Thoracic aorta (tissue), 2 donors: ENCODE measurements at regions not wholly inside any gene's neighbourhood (a gene's known extent, or its start where the extent isn't known, plus 50 kb on each side); places are given as distances from the start of the nearest gene placed in this dataset.

Experiments
- ATAC-seq: fragments of 150-250 bp; one replicate; pipeline ENCODE4 v1.8.0; 2017; ENCODE audit warnings: low read depth; ENCODE audit not compliant: insufficient number of reproducible peaks, low FRiP score
- DNase-seq: peaks from one replicate; pipeline ENCODE4 v3.0.0-alpha.2; 2020; ENCODE audit warnings: low spot score
- H3K27ac ChIP-seq, 2 donors: fragments of 200-600 bp; sonication (generic); 1 replicate in 1 of 2; 2 replicates in 1 of 2; pipeline ENCODE4 v1.5.1; 2016; ENCODE audit warnings: mild to moderate bottlenecking in 2 of 2, moderate library complexity in 2 of 2
- H3K27me3 ChIP-seq: fragments of 200-600 bp; sonication (generic); replicated peaks from 2 replicates; pipeline ENCODE4 v1.6.0; 2016; ENCODE audit warnings: mild to moderate bottlenecking; ENCODE audit not compliant: insufficient read depth
- H3K36me3 ChIP-seq: fragments of 200-600 bp; sonication (generic); one replicate; pipeline ENCODE4 v1.5.1; 2016
- H3K4me1 ChIP-seq, 2 donors: fragments of 200-600 bp; sonication (generic); 1 replicate in 1 of 2; 2 replicates in 1 of 2; pipeline versions ENCODE4 v1.5.1 to v1.6.0; 2016; ENCODE audit warnings: low read depth in 2 of 2, mild to moderate bottlenecking in 1 of 2; ENCODE audit not compliant: control insufficient read depth in 1 of 2
- H3K4me3 ChIP-seq: fragments of 200-600 bp; sonication (generic); 2 replicates; pipeline ENCODE4 v1.5.1; 2016; ENCODE audit warnings: mild to moderate bottlenecking
- H3K9me3 ChIP-seq: fragments of 200-600 bp; sonication (generic); 2 replicates; pipeline ENCODE4 v1.5.1; 2016
- CTCF ChIP-seq: fragments of 200-600 bp; sonication (generic); IDR thresholded peaks from one replicate; pipeline ENCODE4 v1.5.1; 2019; ENCODE audit warnings: antibody characterized with exemption

GRCh38 chr7:49287653-49288052 lies 363.3 kb downstream of the CDC14C start:
- no peak for DNase-seq
- no peak for TF ChIP-seq CTCF
- no peak overlapping the region for H3K4me3 ChIP-seq

DNA sequence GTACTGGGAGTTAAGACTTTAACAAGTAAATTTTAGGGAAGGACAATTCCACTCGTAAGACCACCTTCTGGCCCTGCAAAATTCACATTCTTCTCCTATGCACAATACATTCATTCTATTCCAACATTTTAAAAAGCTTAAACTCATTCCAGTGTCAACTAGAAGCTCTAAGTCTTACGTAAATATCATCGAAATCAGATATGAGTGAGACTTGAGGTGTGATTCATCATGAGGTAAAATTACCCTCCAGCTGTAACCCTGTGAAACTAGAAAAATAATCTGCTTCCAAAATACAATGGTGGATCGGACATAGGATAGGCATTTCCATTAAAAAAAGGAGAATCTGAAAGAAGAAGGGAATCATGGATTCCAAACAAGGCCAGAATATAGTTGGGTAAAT lies 370.3 kb downstream of the CDC14C start:
- DNase-seq: no peak
- Histone ChIP-seq H3K27ac (no peak overlapping the region), H3K4me3 (no peak overlapping the region), H3K36me3 (no peaks in the 10 kb centered on the region), H3K9me3 (no peaks in the 10 kb centered on the region), H3K27me3 (no peaks in the 10 kb centered on the region), H3K4me1 (no peaks in the 10 kb centered on the region)
- ATAC-seq: no peak
- no peak for TF ChIP-seq CTCF

More at GRCh38 chr7:49287653-49288052, 363.3 kb downstream of the CDC14C start:
- Histone ChIP-seq H3K4me1 (no peaks in the 10 kb centered on the region), H3K9me3 (no peaks in the 10 kb centered on the region), H3K27me3 (no peaks in the 10 kb centered on the region), H3K36me3 (no peaks in the 10 kb centered on the region), H3K27ac (no peak overlapping the region)
- no peak for ATAC-seq

GRCh38 chr7:49295146-49295545 lies 370.8 kb downstream of the CDC14C start:
- ATAC-seq (no peak), DNase-seq (no peak)
- no peak for TF ChIP-seq CTCF

GRCh38 chr7:49297958-49298357 lies 373.6 kb downstream of the CDC14C start:
- DNase-seq (no peak), ATAC-seq (no peak)
- H3K36me3 ChIP-seq: no peaks in the 10 kb centered on the region
- H3K4me1 ChIP-seq: no peaks in the 10 kb centered on the region
- H3K27ac ChIP-seq: no peak overlapping the region
- no peaks in the 10 kb centered on the region for H3K27me3 ChIP-seq
- no peak for TF ChIP-seq CTCF
- no peak overlapping the region for H3K4me3 ChIP-seq
- H3K9me3 ChIP-seq: no peaks in the 10 kb centered on the region

More at GRCh38 chr7:49295146-49295545, 370.8 kb downstream of the CDC14C start:
- H3K9me3 ChIP-seq: no peaks in the 10 kb centered on the region
- H3K27me3 ChIP-seq: no peaks in the 10 kb centered on the region
- no peak overlapping the region for H3K27ac ChIP-seq
- no peaks in the 10 kb centered on the region for H3K4me1 ChIP-seq
- H3K4me3 ChIP-seq: no peak overlapping the region
- no peaks in the 10 kb centered on the region for H3K36me3 ChIP-seq

GRCh38 chr7:49308787-49309186 lies 384.4 kb downstream of the CDC14C start:
- H3K9me3 ChIP-seq: no peaks in the 10 kb centered on the region
- no peak overlapping the region for H3K4me3 ChIP-seq
- H3K27ac ChIP-seq: no peak overlapping the region

More at GRCh38 chr7:49308787-49309186, 384.4 kb downstream of the CDC14C start:
- no peaks in the 10 kb centered on the region for H3K36me3 ChIP-seq
- ATAC-seq (no peak), DNase-seq (no peak)
- no peak for TF ChIP-seq CTCF
- no peaks in the 10 kb centered on the region for H3K27me3 ChIP-seq
- no peaks in the 10 kb centered on the region for H3K4me1 ChIP-seq
